ENCODE measurements at regions not wholly inside any gene's neighbourhood (a gene's known extent, or its start where the extent isn't known, plus 50 kb on each side); places are given as distances from the start of the nearest gene placed in this dataset.

GRCh38 chr2:236673126-236673822 lies 103.6 kb downstream of the ACKR3 start:
- no peak for DNase-seq

- DNase-seq, result no peak
Observed at GRCh38 chr2:236673823-236674185, 104.2 kb downstream of the ACKR3 start.

- DNase-seq, result no peak
Observed at GRCh38 chr2:236674238-236674637, 104.6 kb downstream of the ACKR3 start.

DNA sequence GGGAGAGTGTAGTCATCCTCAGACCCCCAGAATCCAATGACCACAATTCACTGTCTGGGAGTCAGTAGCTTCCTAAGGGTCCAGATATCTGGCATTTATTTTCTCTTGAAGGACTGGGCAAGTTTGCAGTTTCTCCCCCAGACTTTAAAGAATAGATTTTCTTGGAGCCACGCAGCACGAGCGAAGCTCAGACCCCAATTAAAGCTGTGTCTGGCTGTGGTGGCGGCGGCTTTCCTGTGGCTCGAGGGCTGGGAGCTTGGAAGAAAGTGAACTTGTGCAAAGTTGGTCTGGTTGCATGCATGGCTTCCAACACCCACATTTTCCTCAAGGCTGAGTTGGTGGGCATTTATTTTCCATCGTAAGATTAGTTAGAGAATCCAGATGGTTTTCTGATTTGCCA lies 105.0 kb downstream of the ACKR3 start:
- no peak for DNase-seq

GRCh38 chr2:236675051-236675450 lies 105.4 kb downstream of the ACKR3 start:
- DNase-seq, result no peak

GRCh38 chr2:236675526-236675925 lies 105.9 kb downstream of the ACKR3 start:
- DNase-seq, result no peak

GRCh38 chr2:236676136-236676873 lies 106.7 kb downstream of the ACKR3 start:
- DNase-seq, result no peak

DNA sequence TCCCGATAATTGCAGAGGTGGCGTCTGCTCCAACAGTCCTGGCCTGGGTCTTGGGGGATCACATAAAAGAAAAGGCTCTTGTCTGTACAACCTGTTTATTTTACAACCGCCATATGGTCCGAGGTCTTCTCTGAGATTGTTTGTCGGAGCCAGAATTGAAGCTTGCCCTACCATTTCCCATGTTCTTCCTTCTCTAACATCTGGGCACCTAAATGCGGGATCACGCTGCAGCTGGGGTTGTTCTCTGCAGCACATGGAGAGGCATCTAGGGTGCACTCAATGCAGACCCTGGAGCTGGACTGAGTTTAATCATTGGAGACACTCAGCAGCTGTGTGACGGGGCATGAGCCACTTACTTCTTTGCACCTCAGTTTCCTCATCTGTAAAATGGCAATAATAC lies 107.7 kb downstream of the ACKR3 start:
- DNase-seq, result no peak

GRCh38 chr2:236678307-236678975 lies 108.8 kb downstream of the ACKR3 start:
- no peak for DNase-seq

GRCh38 chr2:236679884-236680860 lies 110.5 kb downstream of the ACKR3 start:
- no peak for DNase-seq

DNA sequence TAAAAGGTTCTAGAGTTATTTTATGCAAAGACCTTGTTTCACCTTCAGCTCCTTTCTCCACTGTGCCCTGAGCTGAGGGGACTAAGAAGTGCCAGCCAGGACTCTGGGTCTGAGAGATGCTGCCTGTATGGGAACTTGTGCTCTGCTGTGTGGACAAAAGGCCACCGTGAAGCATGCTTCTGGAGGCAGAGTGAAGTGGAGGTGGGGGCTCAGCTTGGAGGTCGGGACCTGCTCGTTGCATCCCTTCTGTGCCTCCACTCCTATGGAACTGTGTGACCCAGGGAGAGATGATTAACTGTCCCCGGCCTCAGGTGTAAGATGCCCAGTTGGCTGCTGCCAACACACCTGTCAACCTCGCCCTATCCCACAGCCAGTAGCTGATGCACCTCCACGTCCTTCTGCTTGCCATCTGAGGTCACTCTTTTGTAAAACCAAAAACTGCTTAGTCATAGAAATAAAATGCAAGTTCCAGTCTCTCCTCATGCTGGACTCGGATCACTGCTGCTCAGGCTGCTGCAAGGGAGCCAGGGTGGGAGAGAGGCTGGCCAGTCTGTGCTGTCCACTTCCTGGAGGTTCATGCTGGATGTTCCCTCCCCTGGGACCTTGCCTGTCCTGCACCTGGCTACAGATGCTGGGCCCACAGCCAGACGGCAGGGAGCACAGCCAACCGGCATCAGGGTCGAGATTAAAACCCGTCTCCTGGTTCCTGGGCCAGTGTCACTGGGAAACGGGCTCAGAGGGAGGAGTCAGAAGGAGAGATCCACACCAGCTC lies 113.2 kb downstream of the ACKR3 start:
- DNase-seq, result no peak

GRCh38 chr2:236684504-236685256 lies 115.1 kb downstream of the ACKR3 start:
- no peak for DNase-seq

DNA sequence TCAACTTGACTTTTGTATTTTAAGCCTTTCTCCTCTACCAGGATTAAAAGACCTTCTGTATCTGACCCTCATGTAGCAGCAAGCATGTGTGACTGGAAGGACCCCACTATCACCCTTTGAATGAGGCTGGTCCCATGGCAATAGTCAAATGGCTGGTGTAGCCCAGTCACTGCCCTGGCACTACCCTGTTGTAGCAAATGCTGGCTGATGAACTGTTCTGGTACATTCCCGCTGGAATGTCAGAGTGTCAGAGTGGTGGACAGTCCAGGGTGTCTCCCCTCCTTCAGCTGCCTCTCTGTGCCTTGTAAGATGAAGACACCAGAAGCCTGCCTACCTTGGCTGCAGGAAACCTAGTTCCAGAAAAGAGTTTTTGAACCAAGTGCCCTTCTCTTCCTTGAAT lies 115.7 kb downstream of the ACKR3 start:
- no peak for DNase-seq

- DNase-seq, result no peak
Observed at GRCh38 chr2:236685979-236686520, 116.4 kb downstream of the ACKR3 start.

GRCh38 chr2:236686561-236686960 lies 116.9 kb downstream of the ACKR3 start:
- no peak for DNase-seq

DNA sequence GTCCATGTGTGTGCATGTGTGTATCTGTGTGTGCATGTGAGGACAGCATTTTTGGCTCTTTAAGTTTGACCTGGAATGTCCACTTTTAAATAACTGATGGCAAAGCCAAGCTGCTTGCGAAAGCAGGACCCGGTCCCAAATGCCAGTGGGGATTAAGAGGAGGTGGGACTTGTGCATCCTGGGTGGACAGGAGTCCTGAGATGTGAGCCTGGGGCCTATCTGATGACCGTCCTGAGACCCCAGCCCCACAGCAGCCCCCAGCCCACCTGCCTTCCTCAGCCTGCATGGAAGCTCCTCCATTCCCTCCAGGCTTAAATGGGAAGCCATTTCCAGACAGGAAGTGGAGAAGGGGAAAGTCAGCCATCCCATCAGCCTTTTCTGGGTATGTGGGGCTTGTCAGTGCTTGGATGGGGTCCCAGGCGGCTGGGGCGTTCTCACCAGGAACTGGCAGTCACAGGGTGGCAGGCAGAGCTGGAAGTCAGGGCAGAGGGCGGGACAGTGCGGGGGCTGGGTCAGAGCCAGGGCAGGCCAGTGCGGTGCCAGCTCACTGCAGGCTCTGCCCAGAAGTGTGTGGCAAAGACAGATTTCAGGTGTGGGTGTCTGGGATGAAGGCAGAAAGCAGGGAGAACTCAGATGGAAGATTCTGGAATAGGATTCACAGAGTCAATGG lies 117.8 kb downstream of the ACKR3 start:
- DNase-seq, result peak in 4 of 51 donors; percentile 2 to 23 (median 6)

- DNase-seq, result no peak
Observed at GRCh38 chr2:236688157-236688556, 118.5 kb downstream of the ACKR3 start.

DNA sequence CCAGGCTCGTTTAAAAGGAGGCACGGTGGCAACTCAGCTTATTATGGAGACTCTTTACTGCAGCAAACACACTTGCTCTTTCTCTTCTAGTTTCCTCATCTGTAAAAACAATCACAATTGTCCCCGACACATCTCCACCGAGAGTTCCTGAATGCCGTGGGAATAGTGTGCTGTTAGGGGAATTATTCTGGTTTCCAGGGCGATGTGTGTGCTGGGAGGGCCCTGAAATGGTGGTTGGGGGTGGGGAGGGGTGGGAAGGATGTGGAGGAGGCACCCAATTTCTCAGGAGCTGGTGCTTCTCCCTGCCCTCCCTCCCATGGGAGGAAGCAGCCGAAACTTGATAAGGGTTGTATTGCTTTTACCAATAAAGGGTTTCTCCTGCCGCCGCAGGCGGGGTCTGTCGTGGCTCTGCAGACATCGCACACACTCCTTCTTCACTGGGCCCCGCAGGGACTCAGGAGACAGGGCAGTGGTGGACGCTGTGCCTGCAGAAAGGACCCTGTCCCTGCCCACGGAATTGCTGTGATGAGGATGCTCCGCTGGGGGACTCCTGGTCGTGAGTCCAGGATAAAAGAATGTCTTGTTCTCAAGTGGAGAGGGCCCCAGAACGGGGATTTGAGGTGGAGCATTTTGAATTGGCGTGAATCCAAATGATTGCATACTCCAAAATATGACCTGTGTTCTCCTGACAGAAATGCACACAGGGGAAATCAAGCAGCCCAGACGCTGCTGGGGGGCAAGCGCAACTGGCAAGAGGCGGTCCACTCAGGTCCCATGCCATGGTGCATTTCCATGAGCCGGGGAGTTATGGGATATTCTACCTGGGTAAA lies 119.2 kb downstream of the ACKR3 start:
- DNase-seq, result no peak

Measured in hypothalamus (tissue), 51 donors.